GM19239 (cell line): ENCODE measurements at regions not wholly inside any gene's neighbourhood (a gene's known extent, or its start where the extent isn't known, plus 50 kb on each side); places are given as distances from the start of the nearest gene placed in this dataset.

Experiments used
- DNase-seq: peaks from one replicate; pipeline ENCODE4 v3.0.0; 2011; ENCODE audit warnings: low spot score; ENCODE audit not compliant: insufficient read length
- FAIRE-seq: peaks from 2 replicates; lab custom pipeline; 2011; peaks lifted over from hg19 to GRCh38; lab: Jason Lieb, UNC

DNA sequence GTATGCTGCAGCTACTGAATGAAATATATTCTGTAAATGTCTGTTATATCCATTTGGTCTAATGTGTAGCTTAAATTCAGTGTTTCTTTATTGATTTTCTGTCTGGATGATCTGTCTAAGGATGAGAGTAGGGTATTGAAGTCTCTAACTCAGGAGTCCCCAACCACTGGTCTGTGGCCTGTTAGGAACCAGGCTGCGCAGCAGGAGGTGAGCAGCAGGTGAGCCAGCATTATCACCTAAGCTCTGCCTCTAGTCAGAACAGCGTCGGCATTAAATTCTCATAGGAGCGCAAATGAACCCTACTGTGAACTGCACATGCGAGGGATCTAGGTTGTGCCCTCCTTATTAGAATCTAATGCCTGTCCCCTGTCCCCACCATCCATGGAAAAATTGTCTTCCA, 329.7 kb upstream of the RGS6 start:
- FAIRE-seq, result no peak
- DNase-seq, result no peak

DNA sequence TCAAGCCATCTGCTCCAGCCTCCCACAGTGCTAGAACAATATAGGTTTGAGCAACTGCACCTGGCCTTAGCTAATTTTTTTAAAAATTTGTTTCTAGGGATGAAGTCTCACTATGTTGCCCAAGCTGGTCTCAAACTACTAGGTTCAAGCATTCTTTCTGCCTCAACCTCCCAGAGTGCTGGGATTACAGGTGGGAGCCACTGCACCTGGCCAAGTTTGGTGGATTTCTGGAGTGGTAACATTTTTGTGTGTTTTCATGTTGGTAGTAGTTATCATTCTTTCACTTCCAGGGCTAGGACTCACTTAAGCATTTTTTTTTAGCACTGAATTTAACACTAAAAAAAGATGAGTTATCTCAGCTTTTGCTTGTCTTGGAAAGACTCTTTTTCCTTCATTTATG, 328.0 kb upstream of the RGS6 start:
- no peak for FAIRE-seq
- DNase-seq, result no peak

DNA sequence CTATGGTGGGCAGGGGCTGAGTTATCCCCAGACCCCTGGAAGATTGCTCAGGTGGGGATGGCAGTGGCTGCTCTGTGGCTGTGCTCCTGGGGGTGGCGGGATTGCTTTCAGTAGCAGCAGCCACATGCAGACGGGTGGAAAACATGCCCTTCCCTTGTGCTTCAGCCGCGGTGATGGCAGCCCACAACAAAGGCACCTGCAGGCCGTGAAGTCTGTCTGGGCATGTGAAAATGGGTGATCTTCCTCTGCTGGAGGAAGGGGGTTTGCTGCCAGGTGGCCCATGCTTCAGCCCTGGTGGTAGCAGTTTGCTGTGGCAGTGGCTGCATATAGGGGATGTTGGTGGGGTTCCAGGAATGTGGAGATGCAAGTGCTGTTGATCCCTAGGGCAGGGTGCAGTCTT, 326.2 kb upstream of the RGS6 start:
- DNase-seq, result no peak
- FAIRE-seq, result no peak

- FAIRE-seq, result no peak
- no peak for DNase-seq
Measured at GRCh38 chr14:71606575-71606974, 325.7 kb upstream of the RGS6 start.

GRCh38 chr14:71607056-71607455, 325.2 kb upstream of the RGS6 start:
- FAIRE-seq (peak; percentile 64), DNase-seq (no peak)

DNA sequence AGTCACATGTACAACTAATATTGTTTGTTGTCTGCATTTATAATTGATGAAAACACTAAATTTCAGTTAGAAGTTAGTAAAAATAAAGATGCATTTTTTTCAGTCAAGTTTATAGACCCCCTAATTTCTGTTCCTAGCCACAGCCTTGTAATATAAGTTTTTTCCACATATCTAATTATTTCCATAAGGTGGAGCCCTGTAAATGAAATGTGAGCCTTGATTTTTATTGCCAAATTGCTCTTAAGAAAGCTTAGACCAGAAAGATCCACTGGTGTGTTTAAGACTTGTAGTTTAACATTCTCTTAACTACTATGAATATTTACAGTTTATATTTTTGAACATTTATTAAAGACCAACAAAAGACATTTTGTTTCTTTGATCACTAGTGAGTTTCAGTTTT, 322.1 kb upstream of the RGS6 start:
- FAIRE-seq, result no peak
- DNase-seq, result no peak

DNA sequence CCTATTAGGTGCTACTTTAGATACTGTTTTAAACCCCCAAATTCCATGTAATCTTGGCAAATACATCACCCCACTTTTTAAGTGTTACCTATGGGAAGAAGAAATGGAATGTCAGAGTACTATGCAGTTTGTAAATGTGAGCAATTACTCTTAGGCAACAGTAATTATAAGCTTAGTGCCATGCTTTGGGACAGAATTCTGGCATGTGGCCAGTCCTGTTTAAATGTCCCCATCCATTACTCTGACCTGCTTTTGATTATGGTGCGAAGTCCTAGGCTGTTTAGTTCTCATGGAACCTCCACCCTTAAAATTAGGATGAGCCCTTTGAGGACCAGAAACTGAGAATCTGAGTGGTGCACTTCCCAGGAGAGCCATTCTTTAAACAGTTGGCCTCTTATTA, 321.4 kb upstream of the RGS6 start:
- FAIRE-seq (peak; percentile 26), DNase-seq (no peak)

GRCh38 chr14:71613168-71613567, 319.1 kb upstream of the RGS6 start:
- no peak for DNase-seq
- no peak for FAIRE-seq

- DNase-seq, result no peak
- FAIRE-seq, result no peak
Measured at GRCh38 chr14:71616013-71616412, 316.2 kb upstream of the RGS6 start.

DNA sequence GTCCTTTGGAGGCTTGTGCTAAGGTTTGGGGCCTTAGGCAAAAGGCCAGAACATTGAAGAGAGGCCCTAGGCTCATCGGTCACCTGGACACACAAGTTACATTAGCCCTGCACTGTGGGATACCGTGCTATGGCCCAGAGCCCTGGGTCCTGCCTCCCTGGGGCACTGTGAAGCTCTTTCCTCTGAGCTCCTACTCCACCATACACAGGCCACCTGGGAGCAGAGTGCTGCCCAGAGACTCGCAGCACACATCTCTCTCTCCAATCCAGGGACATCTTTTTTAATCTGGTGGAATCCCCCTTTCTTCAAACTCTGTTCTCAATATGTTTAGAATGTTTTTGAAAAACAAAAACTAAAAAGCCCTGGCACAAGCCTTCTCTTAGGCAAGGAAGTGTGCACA, 314.2 kb upstream of the RGS6 start:
- DNase-seq (no peak), FAIRE-seq (peak; percentile 8)

DNA sequence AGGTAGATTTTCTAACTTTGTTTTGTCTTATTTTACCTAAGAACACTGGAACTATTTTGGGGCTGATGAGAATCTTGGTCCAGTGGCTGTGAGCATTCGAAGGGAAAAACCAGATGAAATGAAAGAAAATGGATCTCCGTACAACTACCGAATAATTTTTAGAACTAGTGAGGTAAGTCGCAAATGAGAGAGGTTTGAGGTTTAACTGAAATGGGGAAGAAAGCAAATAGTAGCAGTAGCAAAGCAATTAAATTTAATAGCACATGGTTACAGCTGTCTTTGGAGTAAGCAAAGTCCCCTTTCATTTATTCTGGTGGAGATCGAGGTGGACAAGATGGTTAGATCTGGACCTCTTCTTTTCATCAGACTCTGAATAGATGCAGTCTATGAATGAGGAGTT, 313.5 kb upstream of the RGS6 start:
- no peak for FAIRE-seq

GRCh38 chr14:71619472-71619871, 312.8 kb upstream of the RGS6 start:
- peak; percentile 8 for FAIRE-seq
- DNase-seq, result no peak

More for the DNA sequence above, 313.5 kb upstream of the RGS6 start:
- DNase-seq, result no peak

DNA sequence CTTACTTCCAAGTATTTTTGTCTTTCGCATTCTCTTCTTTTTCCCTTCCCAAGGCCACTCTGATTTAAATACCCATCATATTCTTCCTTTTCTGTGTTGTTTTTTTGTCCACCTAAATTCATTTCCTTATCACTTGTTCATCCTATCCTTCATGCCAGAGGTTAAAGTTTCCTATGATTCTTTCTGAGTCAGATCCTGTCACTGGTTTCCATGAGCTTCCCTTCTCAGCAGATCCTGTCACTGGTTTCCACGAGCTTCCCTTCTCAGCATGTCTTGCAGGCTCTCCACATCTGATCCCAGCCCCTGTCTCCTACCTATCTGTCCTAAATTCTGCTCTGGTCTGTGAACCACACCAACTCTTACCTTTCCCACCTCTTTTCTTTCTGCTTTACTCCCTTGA, 311.8 kb upstream of the RGS6 start:
- DNase-seq, result no peak
- no peak for FAIRE-seq

- DNase-seq, result no peak
- no peak for FAIRE-seq
Measured at GRCh38 chr14:71621276-71621675, 311.0 kb upstream of the RGS6 start.

DNA sequence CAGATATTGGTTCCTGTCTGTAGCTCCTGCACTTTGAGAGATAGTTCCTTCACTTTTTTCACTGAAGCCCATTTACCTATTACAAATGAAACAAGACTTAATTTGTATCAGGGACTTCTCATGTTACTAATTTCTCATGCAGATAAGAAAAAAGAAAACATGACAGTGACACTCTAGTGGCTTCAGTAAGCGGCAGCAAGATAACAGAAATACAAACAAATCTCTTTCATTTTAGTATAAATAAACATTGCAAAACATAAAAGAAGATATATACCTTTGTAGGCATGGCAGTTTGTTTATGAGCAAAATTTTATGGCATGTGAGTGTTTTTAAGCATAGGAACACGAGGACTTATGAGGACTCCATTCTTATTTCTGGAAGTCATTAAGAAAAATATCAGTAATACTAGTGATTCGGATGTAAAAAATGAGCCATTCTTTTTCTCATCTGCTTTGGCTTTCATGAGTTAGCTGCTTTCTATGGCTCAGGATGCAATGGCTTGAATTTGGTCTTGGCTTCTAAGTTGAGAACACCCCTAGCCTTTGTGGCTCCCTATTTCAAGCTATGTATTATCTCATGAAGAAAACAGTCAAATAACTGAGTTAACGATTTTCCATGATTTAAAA, 310.1 kb upstream of the RGS6 start:
- no peak for FAIRE-seq
- no peak for DNase-seq

DNA sequence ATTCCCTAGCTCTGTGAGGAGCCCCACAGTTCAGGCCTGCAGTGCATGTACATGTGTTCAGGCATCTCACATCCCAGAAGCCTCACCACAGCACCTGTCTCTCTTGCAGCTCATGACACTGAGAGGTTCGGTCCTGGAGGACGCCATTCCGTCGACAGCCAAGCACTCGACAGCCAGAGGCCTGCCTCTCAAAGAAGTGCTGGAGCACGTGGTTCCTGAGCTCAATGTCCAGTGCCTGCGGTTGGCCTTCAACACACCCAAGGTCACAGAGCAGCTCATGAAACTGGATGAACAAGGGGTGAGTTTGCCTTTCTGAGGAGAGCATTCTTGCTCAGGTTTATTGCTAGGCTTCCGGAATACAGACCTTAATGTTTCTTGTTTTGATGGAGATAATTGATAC, 308.3 kb upstream of the RGS6 start:
- DNase-seq, result no peak
- no peak for FAIRE-seq

DNA sequence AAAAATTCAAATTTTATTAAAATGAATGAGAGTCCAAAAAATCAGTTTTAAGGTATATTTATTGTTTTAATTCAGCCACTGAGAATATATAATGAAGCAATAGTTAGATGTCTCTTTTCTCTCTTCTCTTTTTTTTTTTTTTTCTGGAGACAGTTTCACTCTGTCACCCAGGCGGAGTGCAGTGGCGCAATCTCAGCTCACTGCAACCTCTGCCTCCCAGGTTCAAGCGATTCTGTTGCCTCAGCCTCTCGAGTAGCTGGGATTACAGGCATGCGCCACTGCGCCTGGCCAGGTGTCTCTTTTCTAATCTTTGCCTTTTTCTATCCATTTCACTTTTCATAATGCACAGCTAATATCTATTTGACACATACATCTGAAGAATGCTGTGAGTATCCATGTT, 307.1 kb upstream of the RGS6 start:
- DNase-seq, result no peak
- FAIRE-seq, result no peak

DNA sequence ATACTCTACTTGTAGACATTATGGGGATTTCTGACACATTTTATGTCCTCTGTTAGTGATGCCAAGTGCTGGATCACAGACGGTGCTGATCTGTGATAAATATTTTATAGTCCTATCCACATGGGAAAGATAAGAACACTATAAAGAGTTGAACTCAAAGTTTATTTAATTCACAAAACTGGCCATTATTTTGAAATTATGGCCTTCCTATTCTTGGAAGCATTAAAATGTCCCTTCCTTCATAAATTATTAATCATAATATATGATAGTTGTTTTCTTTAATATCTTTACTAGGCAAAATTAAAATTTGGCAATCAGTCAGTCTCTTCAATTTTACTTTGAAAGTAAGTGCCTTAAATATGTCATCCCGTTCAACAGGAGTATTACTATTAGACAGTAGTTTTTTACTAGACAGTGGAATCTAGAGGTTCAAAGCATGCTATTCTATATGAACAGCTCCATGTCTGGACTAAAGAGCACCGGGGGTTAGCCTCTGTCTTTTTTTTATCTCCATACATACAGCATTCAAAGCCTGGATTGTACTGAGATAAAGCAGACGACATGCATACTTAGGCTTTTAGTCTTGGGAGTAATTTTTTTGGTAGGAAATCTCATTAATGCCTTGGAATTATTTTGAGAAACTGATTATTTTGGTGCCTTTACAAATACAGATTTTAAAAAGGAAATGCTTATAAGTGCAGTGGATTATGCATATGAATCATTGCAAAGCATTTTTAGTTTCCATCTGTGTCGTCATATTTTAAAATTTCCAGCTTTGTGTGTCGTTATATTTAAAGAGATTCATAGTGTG, 306.1 kb upstream of the RGS6 start:
- DNase-seq (no peak), FAIRE-seq (no peak)

DNA sequence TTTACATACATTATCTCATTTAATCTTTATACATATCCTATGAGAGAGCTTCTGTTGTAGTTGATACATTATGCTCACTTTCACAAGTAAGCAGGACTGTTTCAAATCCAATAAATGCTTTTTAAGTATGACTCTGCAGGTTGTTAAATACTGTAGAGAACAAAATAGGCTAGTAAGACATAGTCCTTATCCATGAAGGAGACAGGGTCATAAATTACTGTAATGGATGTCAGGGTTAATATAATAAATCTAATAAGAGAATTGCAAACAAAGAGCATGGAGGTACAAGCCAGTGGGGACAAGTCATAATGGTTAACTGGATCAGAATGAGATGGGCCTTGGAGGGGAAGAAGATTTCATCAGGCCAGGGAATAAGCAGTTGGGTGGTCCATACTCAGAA, 303.8 kb upstream of the RGS6 start:
- no peak for DNase-seq
- no peak for FAIRE-seq

DNA sequence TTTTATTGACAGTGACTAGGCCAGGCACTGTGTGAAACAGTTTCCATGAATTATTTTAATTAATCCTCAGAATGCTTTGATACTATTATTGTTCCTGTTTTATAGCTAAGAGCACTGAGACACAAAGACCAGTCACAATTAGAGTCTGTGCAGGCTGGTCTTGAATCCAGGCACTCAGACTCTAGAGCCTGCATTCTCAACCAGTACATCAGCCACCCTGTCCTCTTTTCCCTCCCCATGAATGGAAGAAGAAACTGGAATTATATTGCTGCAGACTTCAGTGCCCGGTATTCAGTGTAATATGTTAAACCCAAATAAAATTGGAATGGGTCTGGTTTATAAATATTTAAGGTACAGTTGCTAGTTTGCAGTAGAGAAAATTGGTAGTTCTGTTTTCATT, 303.0 kb upstream of the RGS6 start:
- FAIRE-seq (peak; percentile 8), DNase-seq (no peak)

GRCh38 chr14:71629765-71630492, 302.3 kb upstream of the RGS6 start:
- no peak for FAIRE-seq
- DNase-seq, result no peak
